PC-9 (cell line): ENCODE measurements at regions not wholly inside any gene's neighbourhood (a gene's known extent, or its start where the extent isn't known, plus 50 kb on each side); places are given as distances from the start of the nearest gene placed in this dataset.

Source experiments
- CTCF ChIP-seq: fragments of 200-600 bp; sonication (generic); conservative IDR thresholded peaks from 2 replicates; pipeline ENCODE4 v1.6.1; 2017; ENCODE audit warnings: mixed run types, antibody characterized with exemption, mild to moderate bottlenecking, moderate library complexity
- EZH2 ChIP-seq: fragments of 200-600 bp; sonication (generic); IDR thresholded peaks from 2 replicates; pipeline ENCODE4 v1.8.0; 2017; ENCODE audit warnings: antibody characterized with exemption, low read depth

DNA sequence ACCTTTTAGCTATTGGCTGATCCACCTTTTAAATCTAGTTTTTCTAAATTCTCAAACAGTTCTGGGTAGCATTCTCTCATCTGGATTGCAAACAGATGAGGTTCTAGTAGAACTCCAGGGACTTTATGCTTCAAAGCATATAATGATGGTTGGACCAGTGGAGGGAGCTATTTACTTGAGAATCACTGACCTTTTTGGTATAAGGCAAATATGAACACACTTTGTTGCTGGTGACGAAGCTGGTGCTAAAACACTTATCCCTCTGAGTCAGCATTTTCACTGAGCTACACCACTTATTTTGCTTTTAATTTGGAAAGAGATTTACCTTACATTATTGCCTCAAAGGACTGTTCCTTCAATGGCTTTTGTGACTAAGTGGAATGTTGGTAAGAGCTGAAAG lies 58.6 kb upstream of the SLITRK3 start:
- peak; percentile 48; the same call in 1 of the 2 replicates for TF ChIP-seq CTCF
- no peak for TF ChIP-seq EZH2
